HG03159 (cell line): ENCODE measurements at regions not wholly inside any gene's neighbourhood (a gene's known extent, or its start where the extent isn't known, plus 50 kb on each side); places are given as distances from the start of the nearest gene placed in this dataset.

Source experiments
- ATAC-seq: cut with Tn5 transposase; IDR thresholded peaks from one replicate; pipeline ENCODE4 v1.9.1; 2021; ENCODE audit warnings: mild to moderate bottlenecking, moderate library complexity; ENCODE audit not compliant: unreplicated experiment

- ATAC-seq = no peak
These were observed 204.0 kb upstream of the TSHZ3 start for GRCh38 chr19:31553112-31553845.

- no peak for ATAC-seq
These were observed 204.6 kb upstream of the TSHZ3 start for GRCh38 chr19:31553846-31554215.

- no peak for ATAC-seq
These were observed 205.1 kb upstream of the TSHZ3 start for GRCh38 chr19:31554360-31554759.

GRCh38 chr19:31555634-31556215 is 206.5 kb upstream of the TSHZ3 start:
- no peak for ATAC-seq

- ATAC-seq = no peak
These were observed 210.3 kb upstream of the TSHZ3 start for GRCh38 chr19:31559494-31559893.

GRCh38 chr19:31560086-31561060 is 211.1 kb upstream of the TSHZ3 start:
- ATAC-seq = no peak

GRCh38 chr19:31562966-31563612 is 213.9 kb upstream of the TSHZ3 start:
- no peak for ATAC-seq

GRCh38 chr19:31567776-31568175 is 218.5 kb upstream of the TSHZ3 start:
- ATAC-seq = no peak

GRCh38 chr19:31568724-31569123 is 219.5 kb upstream of the TSHZ3 start:
- ATAC-seq = no peak

GRCh38 chr19:31570718-31571117 is 221.5 kb upstream of the TSHZ3 start:
- ATAC-seq = no peak

GRCh38 chr19:31572102-31572975 is 223.1 kb upstream of the TSHZ3 start:
- ATAC-seq = no peak

GRCh38 chr19:31572976-31573298 is 223.7 kb upstream of the TSHZ3 start:
- ATAC-seq = no peak

GRCh38 chr19:31574251-31574973 is 225.2 kb upstream of the TSHZ3 start:
- ATAC-seq = no peak

GRCh38 chr19:31575846-31576335 is 226.7 kb upstream of the TSHZ3 start:
- ATAC-seq = no peak

GRCh38 chr19:31578326-31578725 is 229.1 kb upstream of the TSHZ3 start:
- no peak for ATAC-seq

- ATAC-seq = no peak
These were observed 233.9 kb upstream of the TSHZ3 start for GRCh38 chr19:31583148-31583547.

GRCh38 chr19:31586282-31586681 is 237.0 kb upstream of the TSHZ3 start:
- ATAC-seq = no peak

- ATAC-seq = no peak
These were observed 239.9 kb upstream of the TSHZ3 start for GRCh38 chr19:31589109-31589508.

- no peak for ATAC-seq
These were observed 242.0 kb upstream of the TSHZ3 start for GRCh38 chr19:31591258-31591657.

- no peak for ATAC-seq
These were observed 243.2 kb upstream of the TSHZ3 start for GRCh38 chr19:31592456-31592855.
